GM23338 (cell line): ENCODE measurements at regions not wholly inside any gene's neighbourhood (a gene's known extent, or its start where the extent isn't known, plus 50 kb on each side); places are given as distances from the start of the nearest gene placed in this dataset.

Experiments used
- ATAC-seq: fragments of 200-7000 bp; cut with Tn5 transposase; 3 replicates; pipeline ENCODE4 v1.9.1; 2020
- DNase-seq: peaks from one replicate; pipeline ENCODE4 v3.0.0-alpha.2; 2015; ENCODE audit warnings: low spot score
- H2AFZ ChIP-seq: fragments of 200-600 bp; sonication (generic); 2 replicates; pipeline ENCODE4 v1.8.0; 2016; ENCODE audit warnings: antibody characterized with exemption, mild to moderate bottlenecking, moderate library complexity
- H3F3A ChIP-seq: fragments of 200-600 bp; sonication (generic); replicated peaks from 2 replicates; pipeline ENCODE4 v1.8.0; 2017; ENCODE audit warnings: antibody characterized with exemption, mixed run types, low read depth
- H3K27ac ChIP-seq: fragments of 200-600 bp; sonication (generic); 2 replicates; pipeline ENCODE4 v1.6.1; 2016; ENCODE audit warnings: low read depth
- H3K27me3 ChIP-seq: fragments of 200-600 bp; sonication (generic); 2 replicates; pipeline ENCODE4 v1.8.0; 2016; ENCODE audit warnings: mild to moderate bottlenecking, mixed run types, moderate library complexity; ENCODE audit not compliant: insufficient read depth
- H3K36me3 ChIP-seq: fragments of 200-600 bp; sonication (generic); 2 replicates; pipeline ENCODE4 v1.8.0; 2016; ENCODE audit warnings: mild to moderate bottlenecking; ENCODE audit not compliant: insufficient read depth
- H3K4me1 ChIP-seq: fragments of 200-600 bp; sonication (generic); 2 replicates; pipeline ENCODE4 v1.8.0; 2016; ENCODE audit warnings: mild to moderate bottlenecking, moderate library complexity; ENCODE audit not compliant: insufficient read depth
- H3K4me2 ChIP-seq: fragments of 200-600 bp; sonication (generic); 2 replicates; pipeline ENCODE4 v1.7.1; 2017; ENCODE audit warnings: mixed run types
- H3K4me3 ChIP-seq: fragments of 200-600 bp; sonication (generic); 2 replicates; pipeline ENCODE4 v1.6.1; 2016; ENCODE audit warnings: mixed run types
- H3K79me2 ChIP-seq: fragments of 200-600 bp; sonication (generic); replicated peaks from 2 replicates; pipeline ENCODE4 v1.8.0; 2017; ENCODE audit warnings: mild to moderate bottlenecking; ENCODE audit not compliant: insufficient read depth
- H3K9me2 ChIP-seq: fragments of 200-600 bp; sonication (generic); 2 replicates; pipeline ENCODE4 v1.8.0; 2017; ENCODE audit not compliant: insufficient read depth
- H4K20me1 ChIP-seq: fragments of 200-600 bp; sonication (generic); replicated peaks from 2 replicates; pipeline ENCODE4 v1.8.0; 2017; ENCODE audit warnings: mild to moderate bottlenecking; ENCODE audit not compliant: insufficient read depth
- H3K27ac Mint-ChIP-seq: 2 replicates; pipeline ENCODE4 v1.8.0; 2020; ENCODE audit warnings: inconsistent platforms, mild to moderate bottlenecking, moderate library complexity, mixed read lengths
- H3K27me3 Mint-ChIP-seq: 3 replicates; pipeline ENCODE4 v1.8.0; 2022; ENCODE audit warnings: low read depth, mild to moderate bottlenecking, moderate library complexity, mixed read lengths, inconsistent platforms; ENCODE audit not compliant: insufficient read depth, poor library complexity
- H3K36me3 Mint-ChIP-seq: 3 replicates; pipeline ENCODE4 v1.8.0; 2021; ENCODE audit warnings: low read depth, mild to moderate bottlenecking, inconsistent platforms, moderate library complexity, mixed read lengths
- H3K4me1 Mint-ChIP-seq: 3 replicates; pipeline ENCODE4 v1.8.0; 2020; ENCODE audit warnings: mild to moderate bottlenecking, inconsistent platforms, mixed read lengths
- H3K4me3 Mint-ChIP-seq: 3 replicates; pipeline ENCODE4 v1.8.0; 2021; ENCODE audit warnings: moderate library complexity, mild to moderate bottlenecking, inconsistent platforms, mixed read lengths
- H3K9me3 Mint-ChIP-seq: 3 replicates; pipeline ENCODE4 v1.8.0; 2020; ENCODE audit warnings: moderate library complexity, mild to moderate bottlenecking, inconsistent platforms, mixed read lengths
- CREB1 ChIP-seq: fragments of 250-450 bp; sonication (Bioruptor Pico); IDR thresholded peaks from 2 replicates; pipeline ENCODE4 v1.5.0; 2020; ENCODE audit warnings: low read depth, mild to moderate bottlenecking, moderate library complexity
- EZH2 ChIP-seq: fragments of 200-600 bp; sonication (generic); IDR thresholded peaks from one replicate; pipeline ENCODE4 v1.8.0; 2017; ENCODE audit warnings: antibody characterized with exemption, mild to moderate bottlenecking, low read depth; ENCODE audit not compliant: unreplicated experiment
- JUNB ChIP-seq: IDR thresholded peaks from one replicate; pipeline ENCODE4 v1.6.1; 2016; ENCODE audit warnings: antibody characterized with exemption; ENCODE audit not compliant: unreplicated experiment
- NANOG ChIP-seq: IDR thresholded peaks from 2 replicates; pipeline ENCODE4 v1.6.1; 2016; ENCODE audit warnings: antibody characterized with exemption, borderline replicate concordance
- STAT1 ChIP-seq: IDR thresholded peaks from one replicate; pipeline ENCODE4 v1.6.1; 2016; ENCODE audit warnings: antibody characterized with exemption; ENCODE audit not compliant: unreplicated experiment
- ZNF114 ChIP-seq: fragments of 250-450 bp; sonication (Bioruptor Pico); IDR thresholded peaks from 2 replicates; pipeline ENCODE4 v1.5.0; 2020; ENCODE audit warnings: mild to moderate bottlenecking, moderate library complexity
- ZNF331 ChIP-seq: fragments of 250-450 bp; sonication (Bioruptor Pico); IDR thresholded peaks from 2 replicates; pipeline ENCODE4 v1.5.0; 2020; ENCODE audit warnings: low read depth, mild to moderate bottlenecking, moderate library complexity
- TF ChIP-seq, protein P1 (sequence below): IDR thresholded peaks from one replicate; pipeline ENCODE4 v1.6.1; 2018; ENCODE audit warnings: antibody characterized with exemption; ENCODE audit not compliant: unreplicated experiment
- TF ChIP-seq, protein P2 (sequence below): IDR thresholded peaks from 2 replicates; pipeline ENCODE4 v1.6.1; 2016; ENCODE audit warnings: antibody characterized with exemption
- TF ChIP-seq, protein P3 (sequence below), 2 experiments: fragments of 200-600 bp in 1 of 2; sonication (generic) in 1 of 2; conservative IDR thresholded peaks; 2 replicates each; pipeline versions ENCODE4 v1.5.1 to v1.6.1; 2016 to 2017; ENCODE audit warnings: antibody characterized with exemption in 2 of 2, low read depth in 2 of 2, mild to moderate bottlenecking in 2 of 2, moderate library complexity in 1 of 2

DNA sequence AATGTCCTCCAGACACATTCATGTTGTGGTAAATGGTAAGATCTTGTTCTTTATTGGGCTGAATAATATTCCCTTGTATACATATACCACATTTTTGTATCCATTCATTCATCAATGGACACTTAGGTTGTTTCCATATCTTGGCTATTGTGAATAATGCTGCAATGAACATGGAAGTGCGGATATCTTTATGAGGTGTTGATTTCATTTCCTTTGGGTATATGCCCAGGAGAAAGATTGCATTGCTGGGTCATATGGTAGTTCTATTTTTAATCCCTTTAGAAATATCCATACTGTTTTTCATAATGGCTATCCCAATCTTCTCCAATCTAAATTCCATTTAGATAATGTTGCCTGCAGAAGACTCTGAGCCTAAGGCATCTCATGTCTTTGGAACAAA is 78.0 kb upstream of the TNC start:
- Mint-ChIP-seq H3K4me3 (no peak overlapping the region), H3K9me3 (peaks cover 9% of the 10 kb centered on the region; the same call in 2 of the 3 replicates), H3K4me1 (peaks cover 20% of the 10 kb centered on the region), H3K36me3 (peaks cover 10% of the 10 kb centered on the region), H3K27ac (no peak overlapping the region), H3K27me3 (peaks cover 3% of the 10 kb centered on the region)
- ATAC-seq (no peak), DNase-seq (no peak)
- H3K27me3 ChIP-seq = no peaks in the 10 kb centered on the region
- H3K4me3 ChIP-seq = no peak overlapping the region
- H3K79me2 ChIP-seq = no peaks in the 10 kb centered on the region
- no peaks in the 10 kb centered on the region for H3K36me3 ChIP-seq
- peaks cover 28% of the 10 kb centered on the region for H3K4me1 ChIP-seq
- H2AFZ ChIP-seq = no peak overlapping the region
- H4K20me1 ChIP-seq = no peaks in the 10 kb centered on the region
- no peak overlapping the region for H3K27ac ChIP-seq
- 0 out of 2 replicates have a peak, but pooled peaks cover 3% of the 10 kb centered on the region for H3K9me2 ChIP-seq
- no peak overlapping the region for H3K4me2 ChIP-seq
- TF ChIP-seq, protein P1, sequence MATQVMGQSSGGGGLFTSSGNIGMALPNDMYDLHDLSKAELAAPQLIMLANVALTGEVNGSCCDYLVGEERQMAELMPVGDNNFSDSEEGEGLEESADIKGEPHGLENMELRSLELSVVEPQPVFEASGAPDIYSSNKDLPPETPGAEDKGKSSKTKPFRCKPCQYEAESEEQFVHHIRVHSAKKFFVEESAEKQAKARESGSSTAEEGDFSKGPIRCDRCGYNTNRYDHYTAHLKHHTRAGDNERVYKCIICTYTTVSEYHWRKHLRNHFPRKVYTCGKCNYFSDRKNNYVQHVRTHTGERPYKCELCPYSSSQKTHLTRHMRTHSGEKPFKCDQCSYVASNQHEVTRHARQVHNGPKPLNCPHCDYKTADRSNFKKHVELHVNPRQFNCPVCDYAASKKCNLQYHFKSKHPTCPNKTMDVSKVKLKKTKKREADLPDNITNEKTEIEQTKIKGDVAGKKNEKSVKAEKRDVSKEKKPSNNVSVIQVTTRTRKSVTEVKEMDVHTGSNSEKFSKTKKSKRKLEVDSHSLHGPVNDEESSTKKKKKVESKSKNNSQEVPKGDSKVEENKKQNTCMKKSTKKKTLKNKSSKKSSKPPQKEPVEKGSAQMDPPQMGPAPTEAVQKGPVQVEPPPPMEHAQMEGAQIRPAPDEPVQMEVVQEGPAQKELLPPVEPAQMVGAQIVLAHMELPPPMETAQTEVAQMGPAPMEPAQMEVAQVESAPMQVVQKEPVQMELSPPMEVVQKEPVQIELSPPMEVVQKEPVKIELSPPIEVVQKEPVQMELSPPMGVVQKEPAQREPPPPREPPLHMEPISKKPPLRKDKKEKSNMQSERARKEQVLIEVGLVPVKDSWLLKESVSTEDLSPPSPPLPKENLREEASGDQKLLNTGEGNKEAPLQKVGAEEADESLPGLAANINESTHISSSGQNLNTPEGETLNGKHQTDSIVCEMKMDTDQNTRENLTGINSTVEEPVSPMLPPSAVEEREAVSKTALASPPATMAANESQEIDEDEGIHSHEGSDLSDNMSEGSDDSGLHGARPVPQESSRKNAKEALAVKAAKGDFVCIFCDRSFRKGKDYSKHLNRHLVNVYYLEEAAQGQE = no peak
- TF ChIP-seq CREB1 (CRISPR knock-in tag) = no peak
- TF ChIP-seq JUNB = no peak
- H3F3A ChIP-seq = no peaks in the 10 kb centered on the region

DNA sequence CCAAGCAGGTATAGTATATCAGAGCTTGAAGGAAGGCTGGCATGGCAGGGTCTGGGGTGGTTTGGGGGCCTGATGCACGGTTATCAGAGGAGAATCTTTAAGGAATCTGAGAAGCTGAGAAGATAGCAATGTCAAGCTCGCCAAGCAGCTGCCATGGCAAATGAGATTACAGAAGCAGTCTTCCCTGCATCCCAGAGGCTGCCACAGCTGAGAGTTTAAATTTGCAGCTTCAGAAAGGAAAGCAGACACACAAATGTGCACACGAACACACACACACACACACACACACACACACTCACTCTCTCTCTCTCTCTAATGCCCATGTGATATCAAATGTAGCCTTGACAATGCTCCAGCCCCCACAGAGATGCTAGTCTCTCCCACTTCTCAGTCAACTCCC is 79.0 kb upstream of the TNC start:
- Histone ChIP-seq H2AFZ (no peak overlapping the region), H3K9me2 (peaks cover 10% of the 10 kb centered on the region; the same call in 1 of the 2 replicates), H4K20me1 (no peaks in the 10 kb centered on the region), H3K27ac (no peak overlapping the region), H3K79me2 (no peaks in the 10 kb centered on the region), H3F3A (no peaks in the 10 kb centered on the region), H3K4me1 (peaks cover 28% of the 10 kb centered on the region), H3K4me2 (no peak overlapping the region), H3K4me3 (no peak overlapping the region), H3K27me3 (no peaks in the 10 kb centered on the region), H3K36me3 (no peaks in the 10 kb centered on the region)
- Mint-ChIP-seq H3K36me3 (peaks cover 8% of the 10 kb centered on the region), H3K4me1 (peaks cover 20% of the 10 kb centered on the region), H3K27me3 (peaks cover 3% of the 10 kb centered on the region), H3K4me3 (no peak overlapping the region), H3K9me3 (peaks cover 7% of the 10 kb centered on the region; the same call in 2 of the 3 replicates), H3K27ac (no peak overlapping the region)
- ATAC-seq = no peak
- DNase-seq = no peak
- TF ChIP-seq, protein P2, sequence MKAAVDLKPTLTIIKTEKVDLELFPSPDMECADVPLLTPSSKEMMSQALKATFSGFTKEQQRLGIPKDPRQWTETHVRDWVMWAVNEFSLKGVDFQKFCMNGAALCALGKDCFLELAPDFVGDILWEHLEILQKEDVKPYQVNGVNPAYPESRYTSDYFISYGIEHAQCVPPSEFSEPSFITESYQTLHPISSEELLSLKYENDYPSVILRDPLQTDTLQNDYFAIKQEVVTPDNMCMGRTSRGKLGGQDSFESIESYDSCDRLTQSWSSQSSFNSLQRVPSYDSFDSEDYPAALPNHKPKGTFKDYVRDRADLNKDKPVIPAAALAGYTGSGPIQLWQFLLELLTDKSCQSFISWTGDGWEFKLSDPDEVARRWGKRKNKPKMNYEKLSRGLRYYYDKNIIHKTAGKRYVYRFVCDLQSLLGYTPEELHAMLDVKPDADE = no peak
- TF ChIP-seq CREB1 (CRISPR knock-in tag) (no peak), ZNF331 (CRISPR knock-in tag) (no peak), NANOG (no peak), STAT1 (no peak), EZH2 (no peak), JUNB (no peak), ZNF114 (CRISPR knock-in tag) (no peak)
- TF ChIP-seq, protein P3, sequence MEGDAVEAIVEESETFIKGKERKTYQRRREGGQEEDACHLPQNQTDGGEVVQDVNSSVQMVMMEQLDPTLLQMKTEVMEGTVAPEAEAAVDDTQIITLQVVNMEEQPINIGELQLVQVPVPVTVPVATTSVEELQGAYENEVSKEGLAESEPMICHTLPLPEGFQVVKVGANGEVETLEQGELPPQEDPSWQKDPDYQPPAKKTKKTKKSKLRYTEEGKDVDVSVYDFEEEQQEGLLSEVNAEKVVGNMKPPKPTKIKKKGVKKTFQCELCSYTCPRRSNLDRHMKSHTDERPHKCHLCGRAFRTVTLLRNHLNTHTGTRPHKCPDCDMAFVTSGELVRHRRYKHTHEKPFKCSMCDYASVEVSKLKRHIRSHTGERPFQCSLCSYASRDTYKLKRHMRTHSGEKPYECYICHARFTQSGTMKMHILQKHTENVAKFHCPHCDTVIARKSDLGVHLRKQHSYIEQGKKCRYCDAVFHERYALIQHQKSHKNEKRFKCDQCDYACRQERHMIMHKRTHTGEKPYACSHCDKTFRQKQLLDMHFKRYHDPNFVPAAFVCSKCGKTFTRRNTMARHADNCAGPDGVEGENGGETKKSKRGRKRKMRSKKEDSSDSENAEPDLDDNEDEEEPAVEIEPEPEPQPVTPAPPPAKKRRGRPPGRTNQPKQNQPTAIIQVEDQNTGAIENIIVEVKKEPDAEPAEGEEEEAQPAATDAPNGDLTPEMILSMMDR (conservative IDR thresholded peaks at IDR 0.05; ENCODE audit: low read depth in 2 of 2) = no peak
- TF ChIP-seq, protein P1 = no peak
